ENCODE measurements at regions not wholly inside any gene's neighbourhood (a gene's known extent, or its start where the extent isn't known, plus 50 kb on each side); places are given as distances from the start of the nearest gene placed in this dataset.

DNA sequence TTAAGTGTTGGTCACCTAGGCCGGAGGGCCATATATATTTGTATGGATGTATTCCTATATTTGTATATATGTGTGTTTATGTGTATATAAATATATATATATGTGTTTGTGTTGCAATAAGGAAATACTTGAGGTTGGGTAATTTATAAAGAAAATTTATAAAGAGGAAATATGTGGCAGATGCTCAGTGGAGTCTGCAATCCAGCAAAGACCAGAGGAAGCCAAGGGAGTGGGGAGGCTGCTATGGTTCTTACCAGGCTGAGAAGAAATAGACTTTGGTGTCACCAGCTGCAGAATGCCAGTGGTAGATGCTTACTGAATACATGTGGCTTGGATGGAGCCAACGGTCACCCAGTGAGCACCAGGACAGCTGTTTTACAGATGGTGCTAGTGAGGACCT lies 97.4 kb upstream of the ELOVL5 start:
- TF ChIP-seq, protein P1, sequence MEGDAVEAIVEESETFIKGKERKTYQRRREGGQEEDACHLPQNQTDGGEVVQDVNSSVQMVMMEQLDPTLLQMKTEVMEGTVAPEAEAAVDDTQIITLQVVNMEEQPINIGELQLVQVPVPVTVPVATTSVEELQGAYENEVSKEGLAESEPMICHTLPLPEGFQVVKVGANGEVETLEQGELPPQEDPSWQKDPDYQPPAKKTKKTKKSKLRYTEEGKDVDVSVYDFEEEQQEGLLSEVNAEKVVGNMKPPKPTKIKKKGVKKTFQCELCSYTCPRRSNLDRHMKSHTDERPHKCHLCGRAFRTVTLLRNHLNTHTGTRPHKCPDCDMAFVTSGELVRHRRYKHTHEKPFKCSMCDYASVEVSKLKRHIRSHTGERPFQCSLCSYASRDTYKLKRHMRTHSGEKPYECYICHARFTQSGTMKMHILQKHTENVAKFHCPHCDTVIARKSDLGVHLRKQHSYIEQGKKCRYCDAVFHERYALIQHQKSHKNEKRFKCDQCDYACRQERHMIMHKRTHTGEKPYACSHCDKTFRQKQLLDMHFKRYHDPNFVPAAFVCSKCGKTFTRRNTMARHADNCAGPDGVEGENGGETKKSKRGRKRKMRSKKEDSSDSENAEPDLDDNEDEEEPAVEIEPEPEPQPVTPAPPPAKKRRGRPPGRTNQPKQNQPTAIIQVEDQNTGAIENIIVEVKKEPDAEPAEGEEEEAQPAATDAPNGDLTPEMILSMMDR (IDR thresholded peaks at IDR 0.05), result no peak
- TF ChIP-seq POLR2A (IDR thresholded peaks at IDR 0.05), result no peak

Measured in lower leg skin (tissue), 3 donors.